CD4-positive, alpha-beta T cell treated with Interleukin-2 at 100 ng/mL for 4 hours (primary cell): ENCODE measurements at regions not wholly inside any gene's neighbourhood (a gene's known extent, or its start where the extent isn't known, plus 50 kb on each side); places are given as distances from the start of the nearest gene placed in this dataset.

ENCODE experiments used
- DNase-seq: peaks from one replicate; pipeline ENCODE4 v3.0.0-alpha.2; 2020; ENCODE audit warnings: low spot score

DNA sequence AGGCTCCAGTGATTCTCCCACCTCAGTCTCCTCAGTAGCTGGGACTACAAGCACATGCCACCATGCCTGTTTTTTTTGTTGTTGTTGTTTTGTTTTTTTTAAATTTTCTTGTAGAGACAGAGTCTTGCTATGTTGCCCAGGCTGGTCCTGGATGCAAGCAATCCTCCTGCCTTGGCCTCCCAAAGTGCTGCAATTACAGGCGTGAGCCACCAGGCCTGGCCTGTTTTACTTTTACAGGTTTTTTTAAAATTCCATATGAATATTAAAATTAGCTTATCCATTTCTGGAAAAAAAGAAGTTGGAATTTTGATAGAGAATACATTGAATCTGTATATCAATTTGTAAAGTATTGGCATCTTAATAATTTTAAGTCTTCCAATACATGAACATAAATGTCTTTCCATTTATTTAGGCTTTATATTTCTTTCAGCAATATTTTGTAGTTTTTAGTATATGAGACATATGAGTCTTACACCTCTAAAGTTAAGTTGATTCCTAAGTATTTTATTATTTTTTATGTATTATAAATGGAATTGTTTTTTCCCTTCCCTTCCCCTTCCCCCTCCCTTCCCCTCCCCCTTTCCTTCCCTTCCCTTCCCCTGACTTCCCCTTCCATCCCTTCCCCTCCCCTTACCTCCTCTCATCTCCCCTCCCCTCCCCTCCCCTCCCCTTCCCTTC, 323.5 kb upstream of the SALL1 start:
- DNase-seq: no peak

DNA sequence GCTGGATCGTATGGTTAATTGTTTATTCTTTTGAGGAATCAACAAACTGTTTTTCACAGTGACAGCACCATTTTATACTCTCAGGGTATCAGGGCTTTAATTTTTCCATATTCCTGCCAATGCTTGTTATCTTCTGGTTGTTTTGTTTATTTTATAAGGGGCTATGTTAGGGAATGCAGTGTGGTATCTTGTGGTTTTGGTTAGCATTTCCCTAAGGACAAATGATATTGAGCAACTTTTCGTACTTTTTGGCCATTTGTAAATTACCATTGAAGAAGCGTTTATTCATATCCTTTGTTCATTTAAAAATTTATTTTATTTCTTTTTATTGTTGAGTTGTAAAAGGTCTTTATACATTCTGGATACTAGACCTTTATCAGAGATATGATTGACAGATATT, 322.0 kb upstream of the SALL1 start:
- no peak for DNase-seq

DNA sequence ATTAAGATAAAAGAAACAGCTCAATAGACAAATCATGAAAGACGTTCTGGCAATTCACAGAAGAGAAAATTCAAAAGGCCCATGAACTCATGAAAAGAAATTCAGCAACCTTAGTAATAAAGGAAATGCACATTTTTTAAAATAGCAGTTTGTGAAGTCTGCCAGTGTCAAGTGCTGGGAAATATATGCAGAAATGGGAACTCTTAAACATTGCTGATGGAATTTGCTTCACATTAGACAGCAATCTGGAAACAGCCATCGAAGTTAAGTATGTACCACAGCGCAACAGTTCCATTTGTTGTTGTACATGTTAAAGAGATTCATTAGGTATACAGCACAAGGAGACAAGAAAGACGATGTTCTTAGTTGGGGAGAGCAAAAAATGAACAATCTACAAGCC, 319.4 kb upstream of the SALL1 start:
- no peak for DNase-seq

DNA sequence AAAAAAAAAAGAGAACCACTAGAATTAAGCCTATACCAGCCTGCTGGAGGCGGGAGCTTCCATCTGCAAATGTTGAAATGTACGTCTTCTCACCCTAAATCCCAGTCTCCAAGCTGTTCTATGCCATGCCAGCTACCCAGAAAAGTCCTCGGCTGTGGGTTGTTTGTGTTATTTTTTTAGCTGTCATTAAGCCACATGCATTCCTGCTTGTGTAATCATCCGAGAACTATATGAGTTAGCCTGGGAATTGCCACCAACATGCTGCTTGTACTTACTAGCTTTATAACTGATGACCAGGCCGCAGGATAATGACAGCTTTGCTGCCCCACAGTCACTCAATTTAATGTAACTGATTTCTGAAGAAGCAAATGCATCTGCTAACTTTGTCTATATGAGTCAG, 313.9 kb upstream of the SALL1 start:
- no peak for DNase-seq

DNA sequence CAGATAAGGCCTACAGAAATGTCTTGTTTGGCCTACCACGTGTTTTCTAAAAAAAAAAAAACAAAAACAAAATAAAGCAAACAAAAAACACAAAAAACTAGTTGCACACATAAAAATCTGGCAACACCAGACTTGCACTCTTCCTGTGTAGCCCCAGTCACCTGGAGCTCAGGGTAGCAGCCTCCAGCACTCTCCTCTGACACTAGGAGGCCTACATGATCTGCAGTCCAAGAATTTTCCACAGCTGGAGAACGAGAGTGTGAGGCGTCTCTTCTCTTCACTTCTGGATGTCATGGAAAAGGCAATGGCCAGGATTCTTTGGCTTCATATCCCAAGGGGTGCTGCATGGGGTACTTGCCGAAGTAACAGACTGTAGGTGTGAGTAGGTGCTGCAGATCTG, 310.2 kb upstream of the SALL1 start:
- no peak for DNase-seq

DNA sequence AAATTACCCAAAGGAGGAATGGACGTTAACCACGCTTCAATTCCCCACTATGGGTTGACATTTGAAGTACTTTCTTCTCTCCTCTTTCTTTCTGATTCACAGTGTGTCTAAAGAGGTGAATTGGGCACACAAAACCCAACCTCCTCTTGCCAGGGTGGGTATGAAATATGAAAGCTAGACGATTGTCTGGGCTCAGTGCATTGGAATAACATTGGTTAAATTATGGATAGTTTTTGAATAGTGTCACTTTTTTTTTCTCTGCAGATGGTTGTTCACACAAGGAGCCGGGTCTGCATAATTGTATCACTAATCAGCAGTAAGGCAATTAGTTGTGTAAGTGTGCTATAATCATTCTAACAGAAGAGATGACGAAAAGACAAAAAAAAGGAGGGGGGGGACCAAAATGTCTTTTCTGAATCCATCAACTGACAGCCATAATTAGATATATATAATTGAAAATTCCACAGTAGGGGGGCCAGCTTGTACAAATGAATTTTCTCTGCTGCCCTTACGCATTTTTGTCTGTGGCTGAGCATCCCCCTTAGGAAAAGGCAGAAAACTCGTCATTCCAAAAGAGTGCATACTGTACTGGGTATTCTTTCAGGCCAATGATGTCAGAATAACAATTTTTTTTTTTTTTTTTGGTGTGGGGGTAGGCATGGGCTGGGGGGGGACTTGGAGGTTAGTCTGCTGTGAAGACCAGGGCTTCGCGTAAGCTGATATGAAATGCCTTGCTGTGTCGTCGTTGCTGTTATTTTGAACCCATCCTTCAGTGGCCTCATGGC, 307.5 kb upstream of the SALL1 start:
- no peak for DNase-seq

DNA sequence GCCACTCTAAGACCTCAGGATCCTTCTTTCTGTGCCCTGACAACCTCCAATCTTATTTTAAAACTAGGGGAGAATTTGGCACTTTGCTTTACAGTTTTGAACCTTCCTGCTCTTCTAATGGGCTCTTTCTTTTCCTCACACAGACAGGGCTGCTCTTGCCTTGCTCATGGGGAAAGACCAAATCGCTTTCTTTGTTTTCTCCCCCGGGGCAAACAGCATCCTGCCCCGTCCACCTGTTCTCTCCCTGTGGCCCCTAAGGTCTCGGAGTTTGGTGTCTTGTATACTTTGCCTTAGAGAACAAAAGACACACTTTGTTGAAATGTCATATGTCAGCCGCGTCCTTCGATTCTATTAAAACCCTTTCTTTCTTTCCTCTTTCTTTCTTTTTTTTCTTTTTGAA, 306.7 kb upstream of the SALL1 start:
- no peak for DNase-seq

DNA sequence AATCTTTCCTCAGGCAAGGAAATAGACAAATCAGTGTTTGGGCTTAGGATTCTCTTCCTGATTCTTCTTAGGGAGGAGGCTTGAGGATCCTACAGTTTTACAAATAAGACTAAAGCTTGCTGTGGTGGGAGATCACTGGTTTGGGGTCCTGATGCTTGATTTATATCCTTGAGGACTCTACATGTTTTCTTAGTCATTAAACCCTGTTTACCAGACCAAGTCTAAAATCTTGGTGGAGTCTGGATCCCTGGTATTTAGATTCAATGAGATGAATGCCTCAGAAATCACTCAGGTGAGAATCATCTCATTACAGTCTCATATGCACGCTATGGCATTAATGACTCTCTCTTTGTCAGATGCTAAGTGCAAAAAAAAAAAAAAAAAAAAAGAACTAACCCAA, 304.3 kb upstream of the SALL1 start:
- DNase-seq: no peak

DNA sequence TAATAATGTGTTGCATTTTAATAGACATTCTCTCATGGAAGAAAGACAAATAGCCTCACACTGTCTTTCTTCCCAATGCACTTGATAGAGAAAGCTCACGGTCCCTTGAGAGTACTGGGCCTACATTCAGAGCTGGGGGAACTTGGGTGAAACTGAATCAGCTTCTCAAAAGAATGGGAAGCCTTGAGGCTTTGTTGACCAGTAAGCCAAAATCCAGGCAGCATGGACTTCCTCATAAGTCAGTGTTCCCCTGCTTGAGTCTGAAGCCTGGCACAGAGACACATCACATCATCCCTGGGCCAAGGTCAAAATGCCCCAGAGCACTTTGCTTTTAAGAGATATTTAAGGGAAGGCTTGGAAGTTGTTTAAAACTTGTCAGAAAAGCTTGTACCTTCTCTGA, 302.2 kb upstream of the SALL1 start:
- no peak for DNase-seq

DNA sequence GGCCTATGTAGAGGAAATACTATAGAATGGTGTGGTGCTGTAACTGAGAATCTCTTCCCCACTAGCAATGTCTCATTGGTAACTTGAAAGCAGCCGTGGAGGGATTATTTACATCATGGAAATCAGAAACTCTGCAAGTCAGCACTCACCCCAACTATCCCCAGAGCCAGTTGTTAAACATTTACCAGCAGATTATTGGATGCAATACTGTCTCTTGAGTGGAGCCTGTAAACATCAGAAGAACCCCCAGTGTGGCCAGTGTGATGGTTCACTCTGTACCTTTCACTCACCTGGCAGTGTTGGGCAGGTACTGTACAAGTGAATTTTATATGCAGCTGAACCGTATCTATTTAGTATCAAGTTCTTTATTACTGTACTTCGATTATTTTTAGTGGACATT, 299.8 kb upstream of the SALL1 start:
- DNase-seq: no peak

DNA sequence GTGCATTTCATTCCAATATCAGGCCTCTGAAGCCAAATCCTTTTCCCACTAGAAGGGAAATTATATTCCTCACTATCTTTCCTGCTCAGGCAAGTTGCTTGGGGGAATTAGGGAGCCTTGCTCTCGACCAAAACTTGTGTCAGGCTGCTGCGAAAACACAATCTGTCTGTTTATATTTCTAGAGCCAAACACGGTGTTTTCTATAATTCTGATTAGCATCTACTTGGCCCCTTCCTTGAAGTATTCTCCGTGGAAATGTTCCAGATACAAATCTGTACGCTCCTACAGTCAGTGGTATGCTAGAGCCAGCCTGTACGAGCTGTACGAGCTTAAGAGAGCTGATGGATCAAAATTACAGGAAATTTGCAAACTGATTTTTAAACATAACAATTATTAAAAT, 299.3 kb upstream of the SALL1 start:
- DNase-seq: no peak

DNA sequence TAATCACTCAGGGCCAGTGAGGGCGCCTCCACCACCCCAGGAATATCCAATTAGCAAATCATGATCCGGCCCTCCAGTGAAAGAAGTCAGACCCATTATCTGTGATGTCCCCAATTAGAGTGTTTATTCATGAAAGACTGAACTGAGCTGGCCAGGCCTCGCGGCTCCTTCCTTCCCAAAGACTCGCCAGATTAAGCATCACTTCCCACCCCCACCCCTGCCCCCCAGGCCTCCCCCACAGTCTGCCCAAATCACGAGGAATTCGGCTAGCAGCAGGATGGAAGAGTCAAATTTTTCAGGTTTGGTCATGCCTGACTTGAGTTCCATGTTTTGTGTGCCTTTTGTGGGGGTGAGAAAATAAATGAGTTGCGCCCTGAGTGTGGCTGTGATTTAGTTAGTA, 298.4 kb upstream of the SALL1 start:
- no peak for DNase-seq

DNA sequence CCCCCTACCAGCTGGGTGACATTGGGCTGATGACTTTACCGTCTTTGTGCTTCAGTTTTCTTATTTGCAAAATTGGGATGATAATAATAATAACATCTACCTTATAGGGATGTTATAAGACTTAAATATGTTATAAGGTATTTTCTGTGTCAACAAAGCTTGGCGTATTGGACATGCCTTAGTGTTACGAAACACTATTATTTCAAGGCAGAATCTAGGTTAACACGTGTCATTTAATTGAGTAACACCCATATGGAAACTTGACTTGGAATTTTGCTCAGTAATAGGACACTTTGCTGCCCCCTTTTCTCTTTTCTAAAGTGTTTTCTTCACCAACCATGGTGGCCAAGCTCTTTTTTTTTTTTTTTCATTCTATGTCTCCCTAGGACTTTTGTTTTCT, 294.2 kb upstream of the SALL1 start:
- no peak for DNase-seq

DNA sequence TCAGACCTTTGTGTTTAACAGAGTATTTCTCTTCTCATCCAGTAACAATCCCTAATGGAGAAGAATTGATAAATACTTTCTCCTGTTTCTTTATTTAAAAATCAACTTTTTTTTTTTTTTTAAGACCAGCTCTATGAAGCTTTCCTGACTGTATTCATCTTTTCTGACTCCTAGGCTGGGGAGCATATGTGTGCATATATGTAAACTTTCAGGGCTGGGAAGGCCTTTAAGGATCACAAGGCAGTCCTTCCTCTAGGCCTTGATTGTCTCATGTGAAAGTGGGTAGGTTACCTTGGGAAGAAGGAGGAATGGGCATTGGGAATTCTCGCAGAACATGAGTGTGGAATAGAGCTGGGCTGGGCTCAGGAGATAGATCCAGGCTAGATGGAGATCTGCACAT, 292.9 kb upstream of the SALL1 start:
- DNase-seq: no peak

DNA sequence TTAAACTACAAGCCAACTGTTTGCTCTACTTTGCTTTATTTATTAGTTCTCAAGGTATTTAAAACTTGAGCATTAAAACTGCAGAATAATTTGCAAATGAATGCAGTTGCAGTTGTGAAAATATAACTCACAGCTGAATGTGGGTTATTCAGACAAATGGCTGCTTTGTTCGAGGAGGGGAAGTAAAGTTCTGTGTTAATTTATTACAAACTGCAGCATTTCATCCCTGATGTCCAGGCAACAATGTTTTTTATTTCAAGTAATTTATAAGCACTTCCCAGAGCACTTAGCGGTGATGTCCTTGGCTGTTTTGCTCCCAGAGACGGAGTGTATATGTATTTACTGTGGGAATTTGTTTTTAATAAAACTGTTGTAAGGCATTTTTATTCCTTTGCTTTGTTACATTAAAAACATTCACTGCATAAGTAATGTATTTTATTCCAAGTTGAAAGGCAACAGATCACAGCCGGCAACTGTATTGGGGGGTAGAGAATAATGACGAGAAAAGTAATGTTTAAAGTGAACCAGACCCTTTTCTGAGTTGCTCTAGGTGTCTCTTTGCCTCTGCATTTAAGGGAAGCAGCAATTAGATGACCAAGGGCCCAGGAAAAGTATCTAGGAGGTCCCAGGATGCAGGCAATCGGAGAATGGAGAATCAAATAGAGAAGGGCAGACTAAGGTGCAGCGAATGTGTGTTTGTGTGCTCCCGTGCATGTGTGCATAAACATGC, 291.2 kb upstream of the SALL1 start:
- DNase-seq: no peak

DNA sequence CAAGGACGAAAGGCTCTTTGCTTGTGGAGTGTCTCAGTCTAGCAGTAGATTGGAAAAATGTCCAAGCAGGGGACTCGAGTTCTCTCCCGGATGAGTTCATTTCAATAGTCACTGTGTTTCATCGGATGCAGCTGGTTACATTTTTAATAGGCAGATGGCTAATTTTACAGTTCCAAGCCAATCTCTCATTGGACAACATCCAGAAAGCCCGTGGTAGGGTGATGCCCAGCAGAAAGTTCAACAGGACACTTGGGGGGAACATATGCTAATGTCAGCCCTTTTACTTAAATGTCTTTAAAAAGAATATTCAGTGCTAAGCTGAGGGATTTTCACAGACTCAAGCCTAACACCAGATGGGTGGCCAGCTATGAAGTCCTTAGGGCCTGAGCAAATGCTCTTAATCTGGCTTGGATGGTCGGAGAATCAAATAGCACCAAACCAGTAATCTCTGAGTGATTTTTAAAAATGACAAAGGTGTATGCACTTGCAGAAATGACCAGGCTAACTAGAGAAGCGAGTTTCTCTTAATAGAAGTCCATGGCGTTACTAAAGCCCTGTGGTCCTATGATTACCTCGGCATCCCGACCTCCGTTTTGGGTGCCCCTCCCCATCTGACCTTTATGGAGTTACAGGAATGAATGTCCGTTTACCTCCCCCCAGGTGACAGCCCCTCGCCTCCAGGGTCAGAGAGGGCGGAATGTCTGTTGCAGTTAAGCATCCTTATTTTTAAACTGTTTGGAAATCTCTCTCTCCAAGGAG, 289.2 kb upstream of the SALL1 start:
- DNase-seq: no peak

DNA sequence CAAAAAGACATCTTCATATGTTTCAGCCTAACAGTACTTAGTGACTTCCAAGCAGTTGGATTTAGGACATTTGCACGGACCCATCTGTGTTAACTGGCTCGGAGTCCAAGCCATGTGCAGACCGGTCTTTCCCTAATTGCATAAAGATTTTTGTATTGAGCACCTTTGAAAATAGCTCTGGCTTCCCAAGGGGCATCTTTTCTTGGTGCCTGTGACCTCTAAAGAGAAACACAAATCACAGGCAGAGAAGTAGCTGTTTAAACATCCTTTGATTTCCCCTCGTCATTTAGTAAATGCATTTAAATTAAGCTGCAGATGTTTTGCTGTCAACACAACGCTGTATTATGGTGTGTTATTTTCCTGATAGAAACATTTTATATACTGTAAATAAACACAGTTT, 288.2 kb upstream of the SALL1 start:
- no peak for DNase-seq

DNA sequence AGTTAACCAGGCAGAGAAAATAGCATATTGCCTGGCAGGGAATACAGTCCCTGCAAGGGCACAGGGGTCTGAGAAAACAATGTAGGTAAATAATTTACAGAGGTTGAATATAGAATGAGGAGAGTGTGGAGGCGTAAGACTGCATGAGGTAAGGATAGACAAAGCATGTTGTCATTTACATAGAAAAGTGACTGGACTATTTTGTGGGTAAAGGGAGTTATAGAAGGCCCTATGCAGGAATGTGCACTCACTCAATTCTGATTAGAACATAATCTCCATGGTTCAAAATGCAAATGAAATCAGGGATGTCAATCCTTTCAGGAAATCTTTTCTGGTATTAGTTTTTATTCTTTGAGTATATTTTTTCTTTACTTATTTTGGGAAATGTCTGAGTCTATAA, 285.7 kb upstream of the SALL1 start:
- no peak for DNase-seq

DNA sequence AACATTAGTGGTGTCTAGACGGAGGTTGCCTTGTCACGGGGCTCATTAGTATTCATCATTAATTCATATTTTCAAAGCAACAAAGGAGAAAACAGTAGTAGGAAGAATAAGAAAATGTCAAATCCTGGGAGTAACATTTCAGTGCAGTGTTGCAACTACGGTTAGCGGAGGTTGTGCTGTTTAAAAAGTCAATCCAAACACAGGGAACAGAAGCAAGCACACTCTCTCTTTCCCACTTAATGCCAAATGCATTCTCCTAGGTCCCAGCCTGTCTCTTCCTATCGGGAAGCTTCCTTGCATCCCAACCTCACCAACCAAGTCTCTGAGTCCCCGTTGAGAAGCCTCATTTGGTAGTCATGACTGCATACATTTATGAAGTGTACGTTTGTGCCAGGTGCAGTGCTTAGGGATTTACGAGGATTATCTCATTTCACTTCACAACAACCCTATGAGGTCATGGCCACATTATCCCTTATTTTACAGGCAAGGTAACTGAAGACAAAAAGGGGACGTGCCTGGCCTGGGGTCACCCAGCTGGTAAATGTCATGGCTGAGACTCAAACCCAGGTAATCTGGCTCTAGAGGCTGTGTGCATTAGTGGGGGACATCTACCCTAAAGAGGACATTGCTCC, 283.6 kb upstream of the SALL1 start:
- DNase-seq: no peak

DNA sequence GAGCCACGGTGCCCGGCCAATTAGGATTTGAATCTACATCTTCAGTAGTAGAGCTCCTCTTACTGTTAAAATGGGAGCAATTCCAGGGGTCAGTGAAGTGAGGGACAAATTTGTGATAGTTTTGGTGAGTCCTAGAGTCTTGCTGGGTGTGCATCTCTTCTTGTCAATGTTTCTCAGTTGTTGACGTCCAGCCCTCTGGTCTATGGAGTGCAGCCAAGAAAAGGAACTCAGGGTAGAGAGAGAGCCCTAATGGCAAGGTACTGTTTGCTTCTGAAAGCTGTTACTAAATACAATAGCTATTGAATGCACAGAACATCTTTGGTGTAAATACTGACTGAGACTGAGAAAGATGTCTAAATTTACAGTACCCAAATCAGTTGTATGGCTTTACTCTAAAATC, 282.5 kb upstream of the SALL1 start:
- no peak for DNase-seq

DNA sequence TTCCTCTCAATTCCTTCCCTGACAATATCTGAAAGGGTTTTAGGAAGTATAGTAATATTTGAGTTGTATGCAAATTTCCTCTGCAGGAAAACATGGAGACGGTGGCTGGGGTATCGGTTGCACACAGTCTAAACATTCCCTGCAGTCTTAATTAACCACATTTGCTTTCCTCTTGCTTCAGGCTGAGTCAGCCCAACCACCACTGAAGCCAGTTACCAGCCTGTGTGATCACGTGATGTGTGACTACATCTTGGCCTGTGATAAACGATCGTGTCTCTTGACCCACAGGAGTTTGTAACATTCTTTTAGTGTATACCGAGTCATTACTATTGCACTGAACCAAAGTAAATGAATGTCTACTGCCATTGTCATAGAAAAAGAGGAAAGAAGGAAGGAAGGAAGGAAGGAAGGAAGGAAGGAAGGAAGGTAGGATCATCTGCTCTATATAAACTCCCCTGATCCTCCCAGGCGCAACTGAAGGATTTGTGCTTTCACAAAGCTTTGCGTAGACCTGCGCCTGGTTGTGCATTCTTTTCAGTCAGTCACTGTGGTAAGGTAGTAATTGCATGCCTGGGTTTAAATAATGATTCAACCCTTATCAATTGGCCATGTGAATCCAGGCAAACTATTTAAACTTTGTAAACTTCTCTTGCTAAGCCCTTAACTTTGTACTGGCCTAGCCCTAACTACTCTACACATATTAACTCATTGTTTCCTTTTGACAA, 280.6 kb upstream of the SALL1 start:
- no peak for DNase-seq
